ENCODE measurements at regions not wholly inside any gene's neighbourhood (a gene's known extent, or its start where the extent isn't known, plus 50 kb on each side); places are given as distances from the start of the nearest gene placed in this dataset.

GRCh38 chr12:130216031-130216430, 53.8 kb downstream of the FZD10 start:
- no peak for DNase-seq

DNA sequence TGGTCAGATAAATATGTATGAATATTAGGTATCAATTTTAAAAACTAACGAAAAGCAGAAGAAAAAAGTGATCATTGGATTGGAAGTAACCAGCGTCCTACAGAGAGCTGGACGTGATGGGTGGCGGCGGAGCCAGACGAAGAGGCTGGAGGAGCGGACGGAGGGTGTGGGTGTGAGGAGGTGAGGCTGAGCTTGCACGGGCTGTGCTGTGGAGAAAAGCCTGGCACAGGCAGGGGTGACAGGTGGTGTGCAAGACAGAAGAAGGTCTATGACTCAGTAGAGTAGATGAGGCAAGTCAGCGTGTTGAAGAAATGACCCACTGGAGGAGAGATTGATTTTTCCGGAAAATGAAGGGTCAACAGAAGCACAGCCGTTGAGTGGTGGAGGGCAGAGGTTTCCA, 56.4 kb downstream of the FZD10 start:
- no peak for DNase-seq

- DNase-seq: no peak
Measured at GRCh38 chr12:130219929-130220705, 57.9 kb downstream of the FZD10 start.

GRCh38 chr12:130220706-130221100, 58.4 kb downstream of the FZD10 start:
- DNase-seq: no peak

GRCh38 chr12:130222519-130223218, 60.4 kb downstream of the FZD10 start:
- no peak for DNase-seq

DNA sequence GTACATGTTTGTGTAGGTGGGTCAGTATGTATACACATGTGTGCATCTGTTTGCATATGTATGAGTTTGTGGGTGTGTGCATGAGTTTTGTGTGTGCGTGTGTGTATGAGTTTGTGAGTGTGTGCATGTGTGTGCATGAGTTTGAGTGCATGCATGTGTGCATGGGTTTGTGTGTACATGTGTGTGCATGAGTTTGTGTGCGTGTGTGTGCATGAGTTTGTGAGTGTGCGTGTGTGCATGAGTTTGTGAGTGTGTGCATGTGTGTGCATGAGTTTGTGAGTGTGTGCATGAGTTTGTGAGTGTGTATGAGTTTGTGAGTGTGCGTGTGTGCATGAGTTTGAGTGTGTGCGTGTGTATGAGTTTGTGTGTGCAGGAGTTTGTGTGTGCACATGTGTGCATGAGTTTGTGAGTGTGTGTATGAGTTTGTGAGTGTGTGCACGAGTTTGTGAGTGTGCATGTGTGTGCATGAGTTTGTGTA, 61.5 kb downstream of the FZD10 start:
- no peak for DNase-seq

GRCh38 chr12:130224613-130225012, 62.3 kb downstream of the FZD10 start:
- DNase-seq: no peak

GRCh38 chr12:130225347-130225746, 63.1 kb downstream of the FZD10 start:
- no peak for DNase-seq

DNA sequence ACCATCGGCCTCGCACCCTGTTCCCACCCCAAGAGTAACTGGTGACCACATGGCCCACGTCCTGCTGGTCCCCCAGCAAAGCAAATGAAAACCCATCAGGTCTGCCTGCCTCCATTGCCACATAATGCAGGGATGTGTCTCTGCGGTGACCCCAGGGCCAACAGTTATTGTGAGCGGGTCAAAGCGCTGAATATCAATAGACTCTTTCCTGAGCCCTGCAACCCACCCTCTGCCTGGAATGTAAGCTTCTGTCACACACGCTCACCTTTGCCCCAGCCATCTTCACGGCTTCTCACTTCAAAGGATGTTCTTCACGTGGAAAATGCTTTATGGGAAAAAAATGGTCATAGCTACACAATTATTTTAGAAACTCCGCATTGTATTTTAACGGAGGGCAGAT, 63.9 kb downstream of the FZD10 start:
- DNase-seq: no peak

GRCh38 chr12:130226771-130227170, 64.5 kb downstream of the FZD10 start:
- no peak for DNase-seq

GRCh38 chr12:130227641-130228040, 65.4 kb downstream of the FZD10 start:
- DNase-seq: no peak

DNA sequence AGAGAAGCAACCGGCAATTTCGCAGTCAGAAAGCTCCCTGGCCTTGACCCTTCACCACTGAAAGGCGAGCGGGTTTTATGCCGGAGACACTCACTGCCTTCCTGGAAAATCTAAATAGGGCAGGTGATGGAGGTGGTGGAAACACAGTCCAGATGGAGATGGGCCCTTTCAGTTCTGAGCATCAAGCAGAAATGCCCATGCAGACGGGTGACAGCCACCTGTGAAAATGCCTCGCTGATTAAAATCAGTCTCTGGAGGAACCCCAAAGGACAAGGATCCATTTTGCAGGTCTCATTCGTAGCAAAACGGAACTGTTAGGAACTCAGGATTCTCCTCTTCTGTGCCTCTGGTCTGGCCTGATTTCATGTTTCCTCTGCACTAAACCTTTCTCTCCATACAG, 74.2 kb downstream of the FZD10 start:
- no peak for DNase-seq

DNA sequence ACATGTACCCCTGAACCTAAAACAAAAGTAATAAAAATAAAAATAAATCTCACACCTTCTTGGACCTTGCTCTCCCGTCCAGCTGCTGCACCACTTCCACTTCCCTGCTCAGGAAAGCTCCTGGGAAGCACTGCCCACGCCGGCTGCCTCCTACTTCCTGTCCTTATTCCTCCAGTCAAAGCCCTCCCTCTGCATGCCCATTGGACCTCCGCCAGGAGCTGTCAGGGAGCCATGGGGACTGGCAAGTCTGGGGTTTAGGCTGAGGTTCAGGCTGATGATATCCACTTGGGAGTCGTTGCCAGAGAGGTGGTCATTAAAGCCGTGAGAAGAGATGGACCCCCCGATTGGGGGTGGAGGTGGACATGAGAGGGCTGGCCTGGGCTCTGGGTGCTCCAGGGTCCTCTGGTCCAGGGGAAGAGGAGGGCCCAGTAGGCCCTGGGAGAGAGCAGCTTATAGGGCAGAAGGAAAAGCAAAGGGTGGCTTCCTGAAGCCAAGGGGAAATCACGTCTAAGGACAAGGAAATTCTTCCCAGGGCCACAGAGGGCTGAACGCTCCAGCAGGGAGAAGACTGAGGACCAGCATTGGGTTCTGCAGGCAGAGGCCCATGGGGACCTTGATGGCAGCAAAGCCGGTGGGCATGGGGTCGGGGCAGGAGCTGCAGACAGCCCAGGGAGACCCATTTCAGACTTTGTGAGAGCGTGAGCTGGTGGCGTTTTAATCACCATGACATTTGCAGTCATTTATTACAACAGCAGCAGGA, 78.7 kb downstream of the FZD10 start:
- DNase-seq: no peak

GRCh38 chr12:130242506-130242905, 80.2 kb downstream of the FZD10 start:
- DNase-seq: no peak

GRCh38 chr12:130245251-130245650, 83.0 kb downstream of the FZD10 start:
- DNase-seq: no peak

DNA sequence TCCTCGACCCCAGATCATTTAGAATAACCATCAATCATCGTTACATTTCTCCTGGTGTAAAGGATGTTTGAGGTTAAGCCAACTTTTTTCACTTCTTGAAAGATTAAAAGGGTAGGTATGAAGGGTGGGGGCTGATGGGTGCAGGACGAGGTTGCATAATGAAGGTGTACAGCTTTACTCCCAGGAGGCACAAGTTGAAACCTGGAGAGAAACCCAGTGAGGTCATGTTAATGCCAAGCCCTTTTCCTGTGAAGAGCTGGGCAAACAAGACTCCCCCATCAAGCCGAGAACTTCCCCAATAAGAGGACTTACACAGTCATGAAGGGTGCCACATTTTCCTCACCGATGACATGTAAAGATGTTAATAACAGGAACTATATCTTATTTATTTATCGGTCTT, 84.3 kb downstream of the FZD10 start:
- DNase-seq: no peak

DNA sequence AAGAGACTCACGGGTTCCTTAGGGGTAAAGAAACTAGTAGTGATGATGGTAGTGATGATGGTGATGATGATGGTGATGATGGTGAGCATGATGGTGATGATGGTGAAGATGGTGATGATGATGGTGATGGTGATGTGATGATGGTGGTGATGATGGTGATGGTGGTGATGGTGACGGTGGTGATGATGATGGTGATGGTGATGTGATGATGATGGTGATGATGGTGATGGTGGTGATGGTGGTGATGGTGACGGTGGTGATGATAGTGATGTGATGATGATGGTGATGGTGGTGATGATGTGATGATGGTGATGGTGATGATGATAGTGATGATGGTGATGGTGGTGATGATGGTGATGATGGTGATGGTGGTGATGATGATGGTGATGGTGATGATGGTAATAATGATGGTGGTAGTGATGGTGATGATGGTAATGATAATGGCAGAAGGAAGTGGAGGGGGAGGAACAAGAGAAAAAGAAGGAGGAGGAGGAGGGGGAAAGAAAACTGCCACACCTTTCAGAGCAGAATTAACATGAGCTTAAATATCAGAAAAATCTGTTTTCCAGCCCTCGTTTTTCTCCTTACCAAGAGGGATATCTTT, 85.5 kb downstream of the FZD10 start:
- no peak for DNase-seq

- DNase-seq: no peak
Measured at GRCh38 chr12:130249376-130249775, 87.1 kb downstream of the FZD10 start.

GRCh38 chr12:130251236-130251780, 86.4 kb upstream of the PIWIL1 start:
- no peak for DNase-seq

GRCh38 chr12:130253866-130254265, 83.8 kb upstream of the PIWIL1 start:
- no peak for DNase-seq

GRCh38 chr12:130254461-130255276, 83.0 kb upstream of the PIWIL1 start:
- DNase-seq: no peak

DNA sequence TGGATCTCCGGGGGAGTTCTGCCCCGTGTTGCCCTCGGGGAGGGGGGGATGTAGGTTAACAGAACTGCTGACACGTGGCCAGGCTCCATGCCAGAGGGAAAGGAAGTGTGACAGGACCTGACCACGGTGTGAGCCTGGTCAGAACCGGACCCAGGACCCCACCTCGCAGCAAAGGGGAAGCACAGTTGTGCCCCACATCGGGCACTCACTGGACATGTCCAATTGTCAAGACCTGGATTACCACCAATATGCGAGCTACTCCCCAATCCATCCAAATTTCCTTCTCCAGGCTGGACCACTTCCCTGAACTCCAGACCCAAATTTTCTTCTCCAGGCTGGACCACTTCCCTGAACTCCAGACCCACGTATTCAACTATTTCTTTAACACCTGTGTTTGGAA, 78.8 kb upstream of the PIWIL1 start:
- DNase-seq: no peak

Measured in NCI-H1417 (cell line).